ENCODE measurements at regions not wholly inside any gene's neighbourhood (a gene's known extent, or its start where the extent isn't known, plus 50 kb on each side); places are given as distances from the start of the nearest gene placed in this dataset.
A peak's percentile ranks its signal among the peaks of the same experiment; 100 is the strongest.
"Not testable (repeated sequence)": the region's sequence is repeated elsewhere in the genome, so short reads cannot be mapped to it uniquely, and the experiment has no call there.

GRCh38 chr21:8419925-8420560 lies 2101.3 kb upstream of the TPTE start:
- H3K4me1 Mint-ChIP-seq; H3K27me3 ChIP-seq (ENCODE audit: insufficient read depth); H3F3A ChIP-seq (replicated peaks; ENCODE audit: low read depth); DNase-seq (ENCODE audit: low spot score); H3K36me3 ChIP-seq (ENCODE audit: insufficient read depth); H4K20me1 ChIP-seq (replicated peaks; ENCODE audit: insufficient read depth); H3K36me3 Mint-ChIP-seq (ENCODE audit: low read depth); H3K27me3 Mint-ChIP-seq (ENCODE audit: insufficient read depth, low read depth, poor library complexity); H3K4me1 ChIP-seq (ENCODE audit: insufficient read depth); H3K9me3 Mint-ChIP-seq; H3K9me2 ChIP-seq (ENCODE audit: insufficient read depth); H3K79me2 ChIP-seq (replicated peaks; ENCODE audit: insufficient read depth): not testable (repeated sequence)
- TF ChIP-seq ZNF462 (CRISPR knock-in tag; IDR thresholded peaks at IDR 0.05) (peak; percentile 79; the same call in 1 of the 2 replicates), ZNF114 (CRISPR knock-in tag; IDR thresholded peaks at IDR 0.05) (peak; percentile 98; the same call in 1 of the 2 replicates), CREB1 (CRISPR knock-in tag; IDR thresholded peaks at IDR 0.05; ENCODE audit: low read depth) (peak; percentile 88), ZNF331 (CRISPR knock-in tag; IDR thresholded peaks at IDR 0.05; ENCODE audit: low read depth) (peak; percentile 79)
- Mint-ChIP-seq H3K4me3 (peak overlapping the region; percentile 22), H3K27ac (peak overlapping the region; percentile 85)
- peak overlapping the region; percentile 42 for H3K4me2 ChIP-seq
- peak; percentile 85 for ATAC-seq
- peak overlapping the region; percentile 22 for H3K4me3 ChIP-seq
- H3K27ac ChIP-seq (ENCODE audit: low read depth), result peak overlapping the region; percentile 97
- H2AFZ ChIP-seq, result peak overlapping the region; percentile 78

- H3K4me3 Mint-ChIP-seq; H3K27ac Mint-ChIP-seq; H3K4me3 ChIP-seq; H3K4me2 ChIP-seq; H2AFZ ChIP-seq; H4K20me1 ChIP-seq (replicated peaks; ENCODE audit: insufficient read depth); H3K27me3 Mint-ChIP-seq (ENCODE audit: insufficient read depth, low read depth, poor library complexity); DNase-seq (ENCODE audit: low spot score); H3K4me1 Mint-ChIP-seq; H3K36me3 ChIP-seq (ENCODE audit: insufficient read depth); H3K4me1 ChIP-seq (ENCODE audit: insufficient read depth); H3K36me3 Mint-ChIP-seq (ENCODE audit: low read depth); H3K9me3 Mint-ChIP-seq; H3K27ac ChIP-seq (ENCODE audit: low read depth); H3K79me2 ChIP-seq (replicated peaks; ENCODE audit: insufficient read depth); H3K9me2 ChIP-seq (ENCODE audit: insufficient read depth); H3K27me3 ChIP-seq (ENCODE audit: insufficient read depth); H3F3A ChIP-seq (replicated peaks; ENCODE audit: low read depth): not testable (repeated sequence)
- peak; percentile 90 for ATAC-seq
These were observed 2093.4 kb upstream of the TPTE start for GRCh38 chr21:8427790-8428667.

- H3K27me3 ChIP-seq (ENCODE audit: insufficient read depth); H3K27ac Mint-ChIP-seq; H3K9me2 ChIP-seq (ENCODE audit: insufficient read depth); H3K9me3 Mint-ChIP-seq; H3K4me1 ChIP-seq (ENCODE audit: insufficient read depth); H3K79me2 ChIP-seq (replicated peaks; ENCODE audit: insufficient read depth); H3K27me3 Mint-ChIP-seq (ENCODE audit: insufficient read depth, low read depth, poor library complexity); H3K4me1 Mint-ChIP-seq; H3K27ac ChIP-seq (ENCODE audit: low read depth); H2AFZ ChIP-seq; H3K4me2 ChIP-seq; H4K20me1 ChIP-seq (replicated peaks; ENCODE audit: insufficient read depth); H3K36me3 Mint-ChIP-seq (ENCODE audit: low read depth); H3F3A ChIP-seq (replicated peaks; ENCODE audit: low read depth); H3K4me3 Mint-ChIP-seq; H3K36me3 ChIP-seq (ENCODE audit: insufficient read depth); H3K4me3 ChIP-seq; DNase-seq (ENCODE audit: low spot score): not testable (repeated sequence)
- ATAC-seq, result peak; percentile 68
These were observed 2092.5 kb upstream of the TPTE start for GRCh38 chr21:8428668-8429456.
